GM21825 (cell line): ENCODE measurements at regions not wholly inside any gene's neighbourhood (a gene's known extent, or its start where the extent isn't known, plus 50 kb on each side); places are given as distances from the start of the nearest gene placed in this dataset.

Source experiments
- ATAC-seq: cut with Tn5 transposase; IDR thresholded peaks from one replicate; pipeline ENCODE4 v1.9.1; 2021; ENCODE audit warnings: mild to moderate bottlenecking, moderate library complexity; ENCODE audit not compliant: unreplicated experiment

DNA sequence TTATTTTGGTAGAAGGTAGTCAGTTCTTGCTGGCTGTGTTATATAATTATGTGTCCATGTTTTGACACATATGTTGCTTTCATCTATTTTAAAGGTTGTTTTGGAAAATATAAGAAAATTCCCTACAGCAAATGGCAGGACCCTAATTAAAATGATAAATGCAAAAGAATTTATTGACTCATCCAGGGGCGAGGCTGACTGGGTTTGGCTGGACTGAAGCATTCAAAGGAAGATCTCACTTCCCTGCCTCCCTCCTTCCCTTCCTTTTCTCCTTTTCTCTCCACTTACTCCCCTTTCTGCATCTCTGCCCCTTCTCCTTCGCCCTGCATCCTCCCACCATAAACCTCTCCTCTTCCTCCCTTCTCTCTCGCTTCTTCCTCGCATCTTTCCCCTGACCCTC lies 129.6 kb downstream of the SNAPC1 start:
- ATAC-seq: no peak

GRCh38 chr14:61893371-61893940 lies 131.2 kb downstream of the SNAPC1 start:
- no peak for ATAC-seq

DNA sequence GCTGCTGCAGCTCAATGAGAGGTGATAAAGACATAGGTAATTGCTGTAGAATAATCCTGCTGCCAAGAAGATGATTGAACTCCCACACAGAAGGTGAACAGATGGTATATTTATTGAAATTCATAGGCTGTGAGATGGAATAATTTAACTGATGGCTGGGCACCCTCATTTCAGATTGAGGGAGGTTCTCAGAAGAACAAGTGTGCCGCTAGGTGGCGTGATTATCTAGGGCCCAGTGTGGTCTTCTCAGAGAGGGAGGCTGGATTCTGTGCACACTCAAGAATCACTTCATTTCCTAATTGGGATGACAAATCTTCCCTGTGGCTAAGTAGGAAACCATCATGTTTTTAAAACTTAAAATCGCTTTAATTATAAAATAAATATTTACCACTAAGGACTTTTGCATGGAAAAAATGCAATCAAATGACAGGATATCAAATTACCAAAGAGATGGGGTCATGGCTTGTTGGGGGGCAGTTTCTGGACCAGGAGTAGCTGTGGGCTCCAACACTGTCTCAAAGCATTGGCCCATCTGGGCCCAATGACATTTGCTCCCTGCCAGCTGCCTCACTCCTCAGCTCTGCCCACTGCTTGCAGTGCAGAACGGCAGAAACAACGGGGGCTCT lies 132.3 kb downstream of the SNAPC1 start:
- ATAC-seq: no peak

GRCh38 chr14:61897300-61897699 lies 135.1 kb downstream of the SNAPC1 start:
- no peak for ATAC-seq

- ATAC-seq: no peak
Observed at GRCh38 chr14:61898568-61898967, 136.3 kb downstream of the SNAPC1 start.

DNA sequence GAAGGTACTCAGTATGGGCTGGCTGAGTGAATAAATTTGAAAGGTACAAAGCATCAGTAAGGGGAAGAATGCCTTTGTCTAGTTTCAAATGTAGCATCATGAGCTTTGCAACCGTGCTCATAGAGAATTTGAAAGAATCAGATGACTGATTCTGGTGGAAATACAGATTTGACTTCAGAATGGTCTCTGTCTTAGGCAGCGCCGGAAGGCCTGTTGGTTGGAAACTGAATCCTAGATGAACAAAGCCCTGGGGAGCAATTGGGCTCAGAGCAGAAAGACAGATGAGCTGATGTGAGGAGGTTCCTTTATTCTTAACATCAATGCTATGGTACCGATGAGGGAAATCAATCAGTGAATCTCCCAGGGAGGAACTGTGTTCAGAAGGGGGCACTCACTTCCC lies 137.3 kb downstream of the SNAPC1 start:
- ATAC-seq: no peak

DNA sequence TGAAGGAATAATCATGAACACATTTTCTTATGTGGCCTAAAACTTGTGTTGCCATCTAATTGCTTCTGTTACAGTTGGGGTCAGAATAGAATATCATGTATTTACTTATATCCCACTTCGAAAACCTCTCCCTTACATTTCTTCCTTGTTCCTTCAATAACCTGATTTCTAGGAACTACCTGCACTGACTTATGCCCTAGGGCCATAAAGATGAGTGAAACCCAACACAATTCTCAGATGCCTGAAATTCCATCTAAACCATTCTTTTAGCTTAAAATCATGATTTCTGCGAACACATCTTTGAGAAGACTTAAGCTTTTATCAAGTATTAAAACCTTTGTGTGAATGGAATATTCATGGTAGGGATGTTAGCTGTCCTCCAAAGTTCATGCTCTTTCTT lies 142.7 kb downstream of the SNAPC1 start:
- no peak for ATAC-seq

GRCh38 chr14:61911574-61911973 lies 149.4 kb downstream of the SNAPC1 start:
- no peak for ATAC-seq

DNA sequence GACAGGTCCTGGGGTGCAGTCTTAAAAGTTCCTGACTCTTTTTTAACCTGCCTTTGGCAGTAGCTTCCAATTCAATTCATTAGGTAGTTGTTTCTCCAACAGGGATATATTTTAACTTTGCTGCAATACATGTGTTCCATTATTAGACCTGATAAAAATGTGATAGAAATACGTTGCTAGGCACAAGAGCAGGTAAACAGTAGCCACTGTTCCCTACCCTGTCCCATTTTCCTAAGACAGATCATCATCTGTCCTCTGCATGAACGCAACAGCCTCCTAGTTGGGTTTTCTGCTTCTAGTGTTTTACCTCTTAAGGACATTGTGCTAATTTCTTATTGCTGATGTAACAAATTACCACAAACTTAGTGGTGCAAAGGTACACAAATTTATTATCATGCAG lies 156.8 kb downstream of the SNAPC1 start:
- ATAC-seq: no peak

DNA sequence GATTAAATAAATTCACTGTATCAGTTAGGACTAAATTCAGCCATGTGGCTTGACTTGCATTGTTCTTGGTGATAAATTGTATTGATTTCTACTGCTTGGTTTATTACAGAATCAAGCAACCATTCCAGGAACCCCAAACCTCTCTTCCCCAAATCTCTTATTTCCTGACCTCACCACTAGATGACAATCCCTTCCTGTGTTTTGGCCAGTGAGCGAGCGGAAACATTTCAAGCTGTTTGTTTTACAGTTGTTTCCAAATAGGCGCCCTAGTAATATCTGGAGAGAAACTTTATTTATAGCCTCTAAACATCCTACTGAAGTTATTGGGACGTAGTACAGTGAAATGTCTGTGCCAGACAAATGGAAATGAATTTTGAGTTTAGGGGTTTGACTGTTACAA lies 161.1 kb downstream of the SNAPC1 start:
- ATAC-seq: no peak

GRCh38 chr14:61925043-61925442 lies 162.8 kb downstream of the SNAPC1 start:
- no peak for ATAC-seq

- ATAC-seq: no peak
Observed at GRCh38 chr14:61925732-61926435, 163.7 kb downstream of the SNAPC1 start.

GRCh38 chr14:61927060-61927459 lies 164.8 kb downstream of the SNAPC1 start:
- no peak for ATAC-seq

DNA sequence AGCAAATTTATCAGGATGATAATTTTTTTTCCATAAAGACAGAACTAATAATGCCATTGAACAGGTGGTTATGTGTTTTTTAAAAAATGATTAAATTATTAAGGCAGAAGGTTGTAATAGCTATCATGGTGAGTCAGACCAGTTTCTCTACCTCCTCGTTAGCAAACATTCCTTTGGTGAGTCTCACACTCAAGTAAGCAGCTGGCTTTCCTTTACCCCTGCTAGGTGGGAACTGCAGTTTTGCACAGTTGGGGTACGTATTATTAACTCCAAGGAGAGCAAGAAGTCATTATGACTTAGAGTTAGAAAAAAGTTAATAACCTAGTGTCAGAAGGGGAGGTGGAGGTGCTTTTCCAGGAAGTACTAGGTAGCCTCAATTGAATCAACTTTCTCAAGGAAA lies 165.3 kb downstream of the SNAPC1 start:
- ATAC-seq: no peak

GRCh38 chr14:61928300-61928699 lies 166.1 kb downstream of the SNAPC1 start:
- no peak for ATAC-seq

DNA sequence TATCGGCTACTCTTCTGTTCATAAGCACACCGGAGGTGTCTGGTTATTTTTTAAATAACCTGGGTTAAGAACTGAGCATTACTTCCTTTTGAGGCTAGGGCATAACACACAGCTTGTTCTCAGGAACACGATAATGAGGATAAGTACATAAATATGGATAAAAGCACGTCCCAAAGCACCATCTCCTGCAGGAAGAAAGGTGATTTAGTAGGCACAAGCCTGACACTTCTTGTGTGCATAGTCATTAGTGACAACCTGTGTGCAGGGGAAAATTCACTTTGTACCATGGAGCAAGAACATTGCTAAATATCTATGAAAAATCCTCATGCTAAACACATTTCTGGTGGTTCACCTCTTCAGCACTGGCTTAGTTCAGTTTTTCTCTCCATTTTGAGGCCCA lies 166.5 kb downstream of the SNAPC1 start:
- no peak for ATAC-seq

- no peak for ATAC-seq
Observed at GRCh38 chr14:61929651-61930050, 167.4 kb downstream of the SNAPC1 start.

- ATAC-seq: no peak
Observed at GRCh38 chr14:61930101-61930857, 168.1 kb downstream of the SNAPC1 start.

GRCh38 chr14:61932974-61933373 lies 170.8 kb downstream of the SNAPC1 start:
- no peak for ATAC-seq

DNA sequence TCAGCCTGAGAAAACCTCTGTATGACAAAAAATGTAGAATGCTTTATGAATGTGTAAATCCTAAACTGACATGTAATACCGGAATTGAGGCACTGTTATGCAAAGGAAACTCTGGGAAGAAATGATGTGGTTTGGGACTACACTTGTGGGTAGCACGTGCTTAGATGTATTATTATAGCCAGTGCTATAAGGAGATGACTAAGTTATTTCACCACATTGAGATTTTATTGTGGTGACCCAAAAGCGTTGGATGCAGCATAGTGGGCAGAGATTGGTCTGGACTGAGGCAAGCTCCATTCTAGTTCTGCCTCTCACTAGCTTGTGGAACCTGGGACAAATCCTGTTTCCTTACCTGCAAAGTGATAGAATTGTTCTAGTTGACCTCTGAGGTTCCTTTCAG lies 172.2 kb downstream of the SNAPC1 start:
- ATAC-seq: no peak

DNA sequence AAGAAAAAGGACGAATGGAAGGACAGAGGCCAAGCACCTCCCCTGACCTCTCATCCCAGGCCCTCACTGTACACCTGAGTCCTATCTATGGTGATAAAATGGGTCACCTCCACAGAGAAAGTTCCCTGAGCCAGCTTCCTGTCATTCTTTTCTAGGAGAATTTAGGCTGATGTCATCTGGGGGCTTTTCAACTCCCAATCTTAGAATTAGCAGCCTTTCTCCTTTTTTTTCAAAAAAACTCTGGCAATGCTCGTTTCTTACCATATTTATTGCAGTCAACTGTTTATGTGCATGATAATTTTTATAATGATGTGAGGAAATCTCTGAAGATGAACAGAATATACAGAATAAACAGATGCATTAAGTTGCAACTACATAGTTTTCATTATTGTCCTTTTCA lies 177.6 kb downstream of the SNAPC1 start:
- no peak for ATAC-seq
